OCI-LY3 (cell line): ENCODE measurements at regions not wholly inside any gene's neighbourhood (a gene's known extent, or its start where the extent isn't known, plus 50 kb on each side); places are given as distances from the start of the nearest gene placed in this dataset.

Experiments used
- EZH2phosphoT487 ChIP-seq: fragments of 200-600 bp; shearing (Covaris generic); IDR thresholded peaks from 2 replicates; pipeline ENCODE4 v1.6.1; 2018; ENCODE audit warnings: antibody characterized with exemption, mixed run types, low read depth
- TF ChIP-seq, protein P1 (sequence below): fragments of 200-600, 300-600 bp; sonication (generic); IDR thresholded peaks from 2 replicates; pipeline ENCODE4 v1.5.1; 2014; ENCODE audit warnings: antibody characterized with exemption, low read length, low read depth

DNA sequence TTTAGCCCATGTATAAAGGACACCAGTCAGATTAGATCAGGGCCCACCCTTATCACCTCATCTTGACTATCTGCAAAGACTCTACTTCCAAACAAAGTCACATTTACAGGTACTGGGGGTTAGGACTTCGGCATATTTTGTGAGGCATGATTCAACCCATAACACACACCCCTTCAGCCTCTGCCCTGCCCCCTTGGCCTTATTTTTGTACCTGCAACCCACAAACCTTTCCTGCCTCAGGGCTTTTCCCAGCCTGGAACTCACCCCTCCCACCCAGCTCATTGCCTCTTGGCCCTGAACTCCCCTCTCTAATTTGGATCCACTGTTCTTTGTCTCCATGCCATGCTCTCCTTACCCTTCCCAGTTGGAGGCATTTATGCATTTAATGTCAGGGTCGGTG, 1116.9 kb downstream of the TBC1D22A start:
- no peak for TF ChIP-seq EZH2phosphoT487
- TF ChIP-seq, protein P1, sequence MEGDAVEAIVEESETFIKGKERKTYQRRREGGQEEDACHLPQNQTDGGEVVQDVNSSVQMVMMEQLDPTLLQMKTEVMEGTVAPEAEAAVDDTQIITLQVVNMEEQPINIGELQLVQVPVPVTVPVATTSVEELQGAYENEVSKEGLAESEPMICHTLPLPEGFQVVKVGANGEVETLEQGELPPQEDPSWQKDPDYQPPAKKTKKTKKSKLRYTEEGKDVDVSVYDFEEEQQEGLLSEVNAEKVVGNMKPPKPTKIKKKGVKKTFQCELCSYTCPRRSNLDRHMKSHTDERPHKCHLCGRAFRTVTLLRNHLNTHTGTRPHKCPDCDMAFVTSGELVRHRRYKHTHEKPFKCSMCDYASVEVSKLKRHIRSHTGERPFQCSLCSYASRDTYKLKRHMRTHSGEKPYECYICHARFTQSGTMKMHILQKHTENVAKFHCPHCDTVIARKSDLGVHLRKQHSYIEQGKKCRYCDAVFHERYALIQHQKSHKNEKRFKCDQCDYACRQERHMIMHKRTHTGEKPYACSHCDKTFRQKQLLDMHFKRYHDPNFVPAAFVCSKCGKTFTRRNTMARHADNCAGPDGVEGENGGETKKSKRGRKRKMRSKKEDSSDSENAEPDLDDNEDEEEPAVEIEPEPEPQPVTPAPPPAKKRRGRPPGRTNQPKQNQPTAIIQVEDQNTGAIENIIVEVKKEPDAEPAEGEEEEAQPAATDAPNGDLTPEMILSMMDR = no peak
